ENCODE measurements at regions not wholly inside any gene's neighbourhood (a gene's known extent, or its start where the extent isn't known, plus 50 kb on each side); places are given as distances from the start of the nearest gene placed in this dataset.
"Not testable (repeated sequence)": the region's sequence is repeated elsewhere in the genome, so short reads cannot be mapped to it uniquely, and the experiment has no call there.

- DNase-seq = no peak
Observed at GRCh38 chr2:195570329-195570728, 86.7 kb upstream of the SLC39A10 start.

GRCh38 chr2:195569255-195569654 is 87.8 kb upstream of the SLC39A10 start:
- DNase-seq = no peak

- not testable (repeated sequence) for DNase-seq
Observed at GRCh38 chr2:195564625-195565135, 92.3 kb upstream of the SLC39A10 start.

GRCh38 chr2:195563857-195564512 is 93.0 kb upstream of the SLC39A10 start:
- peak; percentile 27 for DNase-seq

- DNase-seq = peak; percentile 35
Observed at GRCh38 chr2:195562570-195563566, 94.2 kb upstream of the SLC39A10 start.

- DNase-seq = no peak
Observed at GRCh38 chr2:195561116-195561921, 95.7 kb upstream of the SLC39A10 start.

- DNase-seq = peak; percentile 29
Observed at GRCh38 chr2:195560209-195560895, 96.7 kb upstream of the SLC39A10 start.

- peak; percentile 83 for DNase-seq
Observed at GRCh38 chr2:195559431-195559914, 97.6 kb upstream of the SLC39A10 start.

- no peak for DNase-seq
Observed at GRCh38 chr2:195555971-195556370, 101.1 kb upstream of the SLC39A10 start.

- DNase-seq = no peak
Observed at GRCh38 chr2:195552581-195552980, 104.4 kb upstream of the SLC39A10 start.

GRCh38 chr2:195548198-195548940 is 108.7 kb upstream of the SLC39A10 start:
- no peak for DNase-seq

GRCh38 chr2:195547268-195547840 is 109.7 kb upstream of the SLC39A10 start:
- DNase-seq = not testable (repeated sequence)

- DNase-seq = no peak
Observed at GRCh38 chr2:195545811-195546210, 111.2 kb upstream of the SLC39A10 start.

GRCh38 chr2:195543902-195544894 is 112.8 kb upstream of the SLC39A10 start:
- peak; percentile 55 for DNase-seq

GRCh38 chr2:195543063-195543462 is 114.0 kb upstream of the SLC39A10 start:
- DNase-seq = no peak

GRCh38 chr2:195542067-195542466 is 115.0 kb upstream of the SLC39A10 start:
- no peak for DNase-seq

GRCh38 chr2:195538937-195539336 is 118.1 kb upstream of the SLC39A10 start:
- DNase-seq = peak; percentile 50

- DNase-seq = no peak
Observed at GRCh38 chr2:195537811-195538210, 119.2 kb upstream of the SLC39A10 start.

- no peak for DNase-seq
Observed at GRCh38 chr2:195536906-195537305, 120.1 kb upstream of the SLC39A10 start.

All from CD4-positive, alpha-beta T cell treated with Interleukin-6 for 4 hours (primary cell).